ENCODE measurements at regions not wholly inside any gene's neighbourhood (a gene's known extent, or its start where the extent isn't known, plus 50 kb on each side); places are given as distances from the start of the nearest gene placed in this dataset.

DNA sequence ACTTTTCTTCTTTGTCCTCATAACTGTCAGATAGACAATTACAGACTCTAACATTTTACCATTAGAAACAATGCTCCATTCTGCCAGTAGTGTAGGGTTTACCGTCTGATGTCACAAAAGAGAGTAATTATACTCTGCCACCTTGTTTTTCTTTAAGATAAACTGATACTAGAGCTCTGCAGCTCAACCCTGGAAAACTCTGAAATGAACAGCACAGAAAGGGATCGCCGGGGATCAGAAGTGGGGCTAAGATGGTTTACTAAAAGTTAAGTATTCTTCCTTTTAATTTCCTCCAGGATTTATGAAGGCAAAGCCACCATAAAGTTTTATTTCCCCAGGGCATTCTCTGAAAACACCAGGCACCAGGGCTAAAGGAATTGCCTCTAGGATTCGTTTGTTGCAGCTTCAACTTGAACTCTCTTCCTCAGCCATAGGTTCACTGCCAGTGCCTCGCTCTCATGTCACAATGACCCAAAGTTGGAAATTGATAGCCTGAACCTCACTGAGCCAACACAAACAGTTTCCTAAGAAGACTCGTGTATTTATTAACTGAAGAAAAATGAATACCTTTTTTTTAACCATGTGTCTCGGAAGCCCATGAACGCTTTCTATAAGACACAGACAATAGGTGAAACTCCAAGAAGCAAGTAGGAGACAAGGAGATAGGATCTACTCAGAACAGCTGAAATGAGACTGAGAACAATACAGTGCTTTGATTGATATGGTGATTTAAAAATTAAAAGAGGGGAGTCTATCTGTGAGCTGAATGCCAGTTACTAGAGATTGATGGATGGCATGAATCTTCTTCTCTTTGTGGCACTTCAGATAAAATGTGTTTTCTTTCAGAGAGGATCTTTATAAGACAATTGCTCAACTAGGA is 121.5 kb upstream of the SPATS2L start:
- TF ChIP-seq EZH2phosphoT487 (IDR thresholded peaks at IDR 0.05; ENCODE audit: low read length), result no peak
- TF ChIP-seq, protein P1, sequence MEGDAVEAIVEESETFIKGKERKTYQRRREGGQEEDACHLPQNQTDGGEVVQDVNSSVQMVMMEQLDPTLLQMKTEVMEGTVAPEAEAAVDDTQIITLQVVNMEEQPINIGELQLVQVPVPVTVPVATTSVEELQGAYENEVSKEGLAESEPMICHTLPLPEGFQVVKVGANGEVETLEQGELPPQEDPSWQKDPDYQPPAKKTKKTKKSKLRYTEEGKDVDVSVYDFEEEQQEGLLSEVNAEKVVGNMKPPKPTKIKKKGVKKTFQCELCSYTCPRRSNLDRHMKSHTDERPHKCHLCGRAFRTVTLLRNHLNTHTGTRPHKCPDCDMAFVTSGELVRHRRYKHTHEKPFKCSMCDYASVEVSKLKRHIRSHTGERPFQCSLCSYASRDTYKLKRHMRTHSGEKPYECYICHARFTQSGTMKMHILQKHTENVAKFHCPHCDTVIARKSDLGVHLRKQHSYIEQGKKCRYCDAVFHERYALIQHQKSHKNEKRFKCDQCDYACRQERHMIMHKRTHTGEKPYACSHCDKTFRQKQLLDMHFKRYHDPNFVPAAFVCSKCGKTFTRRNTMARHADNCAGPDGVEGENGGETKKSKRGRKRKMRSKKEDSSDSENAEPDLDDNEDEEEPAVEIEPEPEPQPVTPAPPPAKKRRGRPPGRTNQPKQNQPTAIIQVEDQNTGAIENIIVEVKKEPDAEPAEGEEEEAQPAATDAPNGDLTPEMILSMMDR (IDR thresholded peaks at IDR 0.05; ENCODE audit: low read length), result no peak
